GM13976 (cell line): ENCODE measurements at regions not wholly inside any gene's neighbourhood (a gene's known extent, or its start where the extent isn't known, plus 50 kb on each side); places are given as distances from the start of the nearest gene placed in this dataset.
"Not testable (repeated sequence)": the region's sequence is repeated elsewhere in the genome, so short reads cannot be mapped to it uniquely, and the experiment has no call there.

Source experiments
- DNase-seq: peaks from one replicate; pipeline ENCODE4 v3.0.0; 2012; ENCODE audit warnings: low spot score
- in situ Hi-C: fragments of 300-500 bp; cut with MboI; formaldehyde crosslinking; loops from one replicate; pipeline ENCODE4 v1.12.0; 2022; ENCODE audit warnings: low sequenced_read_pairs, mixed read lengths, inconsistent platforms; ENCODE audit not compliant: unreplicated experiment
- TF ChIP-seq, protein P1 (sequence below): IDR thresholded peaks from 2 replicates; pipeline ENCODE4 v1.5.1; 2012; ENCODE audit warnings: borderline replicate concordance, mild to moderate bottlenecking; ENCODE audit not compliant: insufficient read depth; ENCODE audit errors: extremely low read depth, missing control alignments, control extremely low read depth

DNA sequence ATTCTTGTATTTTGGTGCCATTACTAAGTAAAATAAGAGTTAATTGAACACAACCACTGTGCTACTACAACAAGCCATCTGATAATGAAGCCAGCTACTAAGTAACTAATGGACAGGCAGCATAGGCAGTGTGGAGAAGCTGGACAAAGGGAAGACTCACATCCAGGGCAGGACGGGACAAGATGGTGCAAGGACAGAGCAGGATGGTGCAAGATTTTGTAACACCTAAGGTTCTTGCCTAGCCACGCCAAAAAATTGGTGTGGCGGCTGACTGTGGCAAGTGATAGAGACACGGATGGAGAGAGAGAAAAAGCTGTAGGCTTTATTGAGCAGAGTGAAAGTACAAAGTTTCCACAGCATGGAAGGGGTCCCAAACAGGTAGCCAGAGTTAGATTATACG lies 114.0 kb upstream of the VANGL1 start:
- in situ Hi-C loops, result no loop called here
- TF ChIP-seq, protein P1, sequence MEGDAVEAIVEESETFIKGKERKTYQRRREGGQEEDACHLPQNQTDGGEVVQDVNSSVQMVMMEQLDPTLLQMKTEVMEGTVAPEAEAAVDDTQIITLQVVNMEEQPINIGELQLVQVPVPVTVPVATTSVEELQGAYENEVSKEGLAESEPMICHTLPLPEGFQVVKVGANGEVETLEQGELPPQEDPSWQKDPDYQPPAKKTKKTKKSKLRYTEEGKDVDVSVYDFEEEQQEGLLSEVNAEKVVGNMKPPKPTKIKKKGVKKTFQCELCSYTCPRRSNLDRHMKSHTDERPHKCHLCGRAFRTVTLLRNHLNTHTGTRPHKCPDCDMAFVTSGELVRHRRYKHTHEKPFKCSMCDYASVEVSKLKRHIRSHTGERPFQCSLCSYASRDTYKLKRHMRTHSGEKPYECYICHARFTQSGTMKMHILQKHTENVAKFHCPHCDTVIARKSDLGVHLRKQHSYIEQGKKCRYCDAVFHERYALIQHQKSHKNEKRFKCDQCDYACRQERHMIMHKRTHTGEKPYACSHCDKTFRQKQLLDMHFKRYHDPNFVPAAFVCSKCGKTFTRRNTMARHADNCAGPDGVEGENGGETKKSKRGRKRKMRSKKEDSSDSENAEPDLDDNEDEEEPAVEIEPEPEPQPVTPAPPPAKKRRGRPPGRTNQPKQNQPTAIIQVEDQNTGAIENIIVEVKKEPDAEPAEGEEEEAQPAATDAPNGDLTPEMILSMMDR, result no peak
- DNase-seq, result no peak

DNA sequence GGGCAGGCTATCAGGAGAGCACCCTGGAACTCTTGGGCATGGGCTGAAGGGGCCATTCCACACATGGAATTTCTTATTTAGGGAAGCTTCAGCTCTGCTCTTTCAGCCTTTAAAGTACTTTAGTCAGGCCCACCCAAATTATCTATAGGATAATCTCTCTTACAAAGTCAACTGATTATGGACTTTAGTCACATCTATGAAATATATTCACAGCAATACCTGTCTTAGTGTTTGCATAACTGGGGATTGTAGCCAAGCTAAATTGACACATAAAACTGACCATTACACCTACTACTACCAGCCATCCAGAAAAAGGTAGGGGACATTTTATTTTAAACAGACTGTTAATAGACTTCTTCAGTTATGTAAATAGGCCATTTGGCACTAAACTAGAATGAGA lies 114.9 kb upstream of the VANGL1 start:
- in situ Hi-C loops, result no loop called here
- no peak for DNase-seq
- TF ChIP-seq, protein P1, result no peak

DNA sequence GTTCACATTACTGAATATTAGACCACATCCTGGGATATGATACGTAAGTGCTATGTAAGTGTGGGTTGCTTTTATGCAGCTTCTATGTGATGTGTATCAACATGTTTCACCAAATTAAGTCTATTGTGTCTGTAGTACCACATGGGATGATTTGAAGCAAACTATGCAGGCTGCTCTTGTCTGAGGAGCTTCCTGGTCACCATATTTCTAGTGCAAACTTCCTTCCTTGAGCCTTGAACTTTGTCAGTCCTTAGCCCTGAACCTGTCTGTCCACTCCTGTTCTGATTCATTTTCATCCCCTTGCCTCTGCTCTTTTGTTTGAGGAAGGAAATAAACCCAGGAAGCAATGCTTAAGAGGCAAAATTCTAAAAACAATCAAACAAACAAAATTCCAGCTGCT lies 117.5 kb upstream of the VANGL1 start:
- TF ChIP-seq, protein P1, result no peak
- in situ Hi-C loops, result no loop called here
- no peak for DNase-seq

DNA sequence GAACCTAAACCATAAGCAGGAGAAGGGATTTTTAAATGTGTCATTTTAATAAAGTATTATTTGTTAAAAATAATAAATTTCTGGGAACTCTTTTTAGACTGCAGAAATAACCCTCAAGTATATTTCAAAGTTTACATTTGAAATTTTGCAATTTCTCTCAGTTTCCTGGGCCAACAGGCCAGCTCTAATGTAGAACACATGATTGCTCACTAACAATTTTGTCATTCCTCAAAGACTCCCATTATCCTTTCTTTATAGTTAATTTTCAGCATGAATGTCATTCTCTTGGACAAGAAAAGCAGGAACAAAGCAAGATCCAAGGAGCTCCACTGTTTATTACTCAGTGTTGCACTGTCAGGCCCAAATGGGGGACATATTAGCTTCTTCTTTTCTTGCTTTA lies 119.4 kb upstream of the VANGL1 start:
- no peak for DNase-seq
- in situ Hi-C loops, result no loop called here
- TF ChIP-seq, protein P1, result no peak

DNA sequence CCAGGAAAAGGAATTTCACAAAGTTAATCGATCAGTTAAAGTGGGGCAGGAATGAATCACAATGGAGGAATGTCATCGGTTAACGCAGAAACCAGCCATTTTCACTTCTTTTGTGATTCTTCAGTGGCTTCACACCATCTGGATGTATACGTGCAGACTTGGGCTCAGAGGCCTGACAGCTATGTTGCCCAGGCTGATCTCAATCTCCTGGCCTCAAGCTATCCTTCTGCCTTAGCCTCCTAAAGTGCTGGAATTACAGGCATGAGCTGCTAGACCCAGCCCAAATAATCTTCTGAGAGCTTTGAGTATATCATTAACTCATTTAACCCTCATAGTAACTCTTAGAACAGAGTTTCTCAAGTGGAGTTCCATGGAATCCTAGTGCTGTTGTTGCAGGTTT lies 126.5 kb upstream of the VANGL1 start:
- DNase-seq, result no peak
- TF ChIP-seq, protein P1, result no peak
- in situ Hi-C loops, result no loop called here

DNA sequence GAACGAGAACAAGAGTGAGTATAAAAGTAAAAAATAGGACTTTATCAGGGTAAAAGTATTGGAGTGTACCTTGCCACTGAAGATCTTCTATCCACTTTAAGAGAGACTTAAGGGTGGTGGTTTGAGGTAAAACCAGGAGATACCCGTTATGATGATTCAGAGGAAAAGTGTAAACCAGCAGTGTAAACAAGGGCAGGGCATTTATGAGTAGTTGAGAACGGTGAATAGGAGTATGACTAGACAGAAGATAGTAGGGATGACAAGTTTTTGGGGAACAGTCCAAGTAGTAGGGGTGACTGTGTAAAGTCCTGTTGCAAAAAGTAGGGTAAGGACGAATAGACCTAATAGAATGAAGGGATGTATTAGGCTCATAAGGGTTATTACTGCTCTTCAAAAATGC lies 131.5 kb upstream of the VANGL1 start:
- DNase-seq, in situ Hi-C loops: not testable (repeated sequence)

DNA sequence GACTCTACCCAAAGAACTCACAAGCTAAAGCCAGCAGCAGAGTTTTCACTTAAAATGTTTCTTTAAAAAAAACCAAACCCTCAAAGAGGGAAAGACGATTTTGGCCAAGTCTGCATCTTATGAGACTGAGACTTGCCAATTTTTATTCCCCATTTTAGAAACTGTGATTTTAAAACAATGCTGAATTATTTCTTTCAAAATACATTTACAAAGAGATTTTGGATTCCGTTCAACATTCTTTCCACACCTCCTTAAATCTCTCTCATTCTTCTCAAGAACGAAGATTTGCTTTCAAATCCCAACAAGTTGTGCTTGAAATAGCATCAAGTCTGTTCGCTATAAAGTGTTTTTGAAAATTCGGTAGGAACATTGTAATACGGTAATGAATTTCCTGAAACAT lies 133.9 kb upstream of the VANGL1 start:
- no peak for DNase-seq
- TF ChIP-seq, protein P1, result no peak
- in situ Hi-C loops, result no loop called here
